Left lung (tissue), 4 donors: ENCODE measurements at regions not wholly inside any gene's neighbourhood (a gene's known extent, or its start where the extent isn't known, plus 50 kb on each side); places are given as distances from the start of the nearest gene placed in this dataset.

Source experiments
- ATAC-seq: fragments of 200-7000 bp; cut with Tn5 transposase; one replicate; pipeline ENCODE4 v1.9.1; 2020; ENCODE audit warnings: moderate library complexity
- DNase-seq, 4 donors: peaks; one replicate each; pipeline ENCODE4 v3.0.0-alpha.2; 2013 to 2020
- H3K27ac ChIP-seq, 2 donors: fragments of 200-600 bp; sonication (generic) in 1 of 2; one replicate each; pipeline versions ENCODE4 v1.5.0 to v1.8.0; 2020 to 2021
- H3K27me3 ChIP-seq, 2 donors: fragments of 200-600 bp; sonication (generic) in 1 of 2; one replicate each; pipeline versions ENCODE4 v1.5.0 to v1.8.0; 2020 to 2021
- H3K36me3 ChIP-seq, 2 donors: fragments of 200-600 bp; sonication (generic) in 1 of 2; one replicate each; pipeline versions ENCODE4 v1.5.0 to v1.8.0; 2020 to 2021
- H3K4me1 ChIP-seq, 2 donors: fragments of 200-600 bp; one replicate each; pipeline ENCODE4 v1.8.0; 2021
- H3K4me3 ChIP-seq, 2 donors: fragments of 200-600 bp; sonication (generic) in 1 of 2; one replicate each; pipeline versions ENCODE4 v1.5.0 to v1.8.0; 2020 to 2021; ENCODE audit warnings: mild to moderate bottlenecking in 1 of 2
- H3K9me3 ChIP-seq, 2 donors: fragments of 200-600 bp; sonication (generic) in 1 of 2; one replicate each; pipeline versions ENCODE4 v1.5.0 to v1.8.0; 2020 to 2021
- intact Hi-C, 2 donors: fragments of 100-400 bp; cut with DNase I; formaldehyde crosslinking; loops; one replicate each; pipeline versions ENCODE4 v1.11.2 to v1.14.2; 2022
- TF ChIP-seq, protein P1 (sequence below), 2 donors: fragments of 200-600 bp; sonication (generic) in 1 of 2; IDR thresholded peaks; one replicate each; pipeline versions ENCODE4 v1.5.0 to v1.8.0; 2021; ENCODE audit warnings: antibody characterized with exemption in 2 of 2
- donor health status: DM: no; HTN: yes; CAD: no.
- donor health status: DM: no; HTN: no; CAD: no.

DNA sequence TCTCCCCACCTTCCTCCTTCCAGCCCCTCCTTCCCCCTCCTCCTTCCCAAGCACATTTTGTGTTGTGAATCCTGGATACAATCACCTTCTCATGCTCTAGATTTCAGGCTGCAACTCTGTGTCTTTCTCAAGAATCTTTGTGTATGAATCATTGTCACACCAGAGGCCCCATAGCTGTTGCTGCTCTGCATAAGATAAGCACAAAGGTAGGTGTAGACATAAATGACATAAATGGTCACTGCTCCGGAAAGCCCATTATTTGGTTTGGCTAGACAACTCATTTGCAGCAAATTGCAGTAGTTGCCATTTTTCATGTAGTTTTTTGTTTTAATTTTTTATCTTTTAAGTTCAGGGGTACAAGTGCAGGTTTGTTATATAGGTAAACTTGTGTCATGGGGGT is 216.3 kb upstream of the NRP1 start:
- TF ChIP-seq, protein P1, sequence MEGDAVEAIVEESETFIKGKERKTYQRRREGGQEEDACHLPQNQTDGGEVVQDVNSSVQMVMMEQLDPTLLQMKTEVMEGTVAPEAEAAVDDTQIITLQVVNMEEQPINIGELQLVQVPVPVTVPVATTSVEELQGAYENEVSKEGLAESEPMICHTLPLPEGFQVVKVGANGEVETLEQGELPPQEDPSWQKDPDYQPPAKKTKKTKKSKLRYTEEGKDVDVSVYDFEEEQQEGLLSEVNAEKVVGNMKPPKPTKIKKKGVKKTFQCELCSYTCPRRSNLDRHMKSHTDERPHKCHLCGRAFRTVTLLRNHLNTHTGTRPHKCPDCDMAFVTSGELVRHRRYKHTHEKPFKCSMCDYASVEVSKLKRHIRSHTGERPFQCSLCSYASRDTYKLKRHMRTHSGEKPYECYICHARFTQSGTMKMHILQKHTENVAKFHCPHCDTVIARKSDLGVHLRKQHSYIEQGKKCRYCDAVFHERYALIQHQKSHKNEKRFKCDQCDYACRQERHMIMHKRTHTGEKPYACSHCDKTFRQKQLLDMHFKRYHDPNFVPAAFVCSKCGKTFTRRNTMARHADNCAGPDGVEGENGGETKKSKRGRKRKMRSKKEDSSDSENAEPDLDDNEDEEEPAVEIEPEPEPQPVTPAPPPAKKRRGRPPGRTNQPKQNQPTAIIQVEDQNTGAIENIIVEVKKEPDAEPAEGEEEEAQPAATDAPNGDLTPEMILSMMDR (IDR thresholded peaks at IDR 0.05), result no peak
- H3K27me3 ChIP-seq, result no peaks in the 10 kb centered on the region
- no peaks in the 10 kb centered on the region for H3K9me3 ChIP-seq
- H3K27ac ChIP-seq, result no peak overlapping the region
- no peak overlapping the region for H3K4me3 ChIP-seq
- no peaks in the 10 kb centered on the region for H3K36me3 ChIP-seq
- no peaks in the 10 kb centered on the region for H3K4me1 ChIP-seq
- intact Hi-C loops, result no loop called here
- ATAC-seq (no peak), DNase-seq (no peak)

- H3K27ac ChIP-seq, result no peak overlapping the region
- no peak overlapping the region for H3K4me3 ChIP-seq
- intact Hi-C loops, result no loop called here
- no peaks in the 10 kb centered on the region for H3K36me3 ChIP-seq
- peaks cover 0 to 8% of the 10 kb centered on the region in 2 donors for H3K9me3 ChIP-seq
- no peaks in the 10 kb centered on the region for H3K27me3 ChIP-seq
- H3K4me1 ChIP-seq, result no peaks in the 10 kb centered on the region
- TF ChIP-seq, protein P1 (IDR thresholded peaks at IDR 0.05), result no peak
- DNase-seq, result no peak
- ATAC-seq, result no peak
Measured at GRCh38 chr10:33547976-33548375, 213.5 kb upstream of the NRP1 start.

DNA sequence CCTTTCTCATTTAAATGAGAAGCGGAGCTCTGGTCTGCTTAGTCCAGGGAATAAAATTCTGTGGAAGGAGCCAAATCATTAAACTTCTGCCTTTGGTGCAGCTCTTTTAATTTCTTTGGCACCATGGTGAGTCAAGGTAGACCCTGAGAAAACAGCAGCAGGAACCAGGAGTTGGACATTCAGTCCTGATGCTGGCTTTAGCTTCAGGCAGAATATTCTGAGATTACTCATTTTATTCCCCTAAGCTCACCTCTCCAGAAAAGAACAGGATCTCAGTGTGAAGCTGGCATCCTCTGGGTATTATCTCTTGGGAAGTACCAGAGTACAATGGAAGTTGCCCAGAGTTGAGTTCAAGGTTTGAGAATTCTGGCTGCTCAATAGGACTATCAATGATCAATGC is 211.6 kb upstream of the NRP1 start:
- intact Hi-C loops, result no loop called here
- Histone ChIP-seq H3K4me3 (no peak overlapping the region), H3K4me1 (no peaks in the 10 kb centered on the region), H3K27me3 (no peaks in the 10 kb centered on the region), H3K27ac (no peak overlapping the region), H3K9me3 (peaks cover 0 to 8% of the 10 kb centered on the region in 2 donors), H3K36me3 (no peaks in the 10 kb centered on the region)
- no peak for ATAC-seq
- TF ChIP-seq, protein P1 (IDR thresholded peaks at IDR 0.05), result no peak
- no peak for DNase-seq

- DNase-seq (no peak), ATAC-seq (no peak)
- H3K9me3 ChIP-seq, result peaks cover 0 to 8% of the 10 kb centered on the region in 2 donors
- no peak overlapping the region for H3K4me3 ChIP-seq
- H3K36me3 ChIP-seq, result no peaks in the 10 kb centered on the region
- no peaks in the 10 kb centered on the region for H3K4me1 ChIP-seq
- TF ChIP-seq, protein P1 (IDR thresholded peaks at IDR 0.05), result no peak
- H3K27me3 ChIP-seq, result no peaks in the 10 kb centered on the region
- intact Hi-C loops, result no loop called here
- H3K27ac ChIP-seq, result no peak overlapping the region
Measured at GRCh38 chr10:33542752-33543505, 208.5 kb upstream of the NRP1 start.

DNA sequence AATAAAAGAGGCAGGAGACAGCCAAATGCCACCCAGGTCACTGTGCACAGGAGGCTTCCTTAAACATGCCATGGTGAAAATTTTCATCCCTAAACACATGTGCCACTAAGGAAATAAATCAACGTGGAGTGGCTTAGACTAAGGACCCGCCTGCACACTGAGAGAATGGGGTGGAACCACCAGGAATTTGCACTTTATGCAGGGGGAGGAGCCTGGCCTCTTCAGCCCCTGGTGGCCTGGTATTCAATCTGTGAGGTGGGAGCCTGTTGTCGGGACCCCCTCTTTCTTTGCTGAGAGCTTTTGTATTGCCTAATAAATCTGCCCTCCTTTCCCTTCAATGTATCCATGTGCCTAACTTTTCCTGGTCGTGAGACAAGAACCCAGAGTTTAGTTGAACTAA is 204.6 kb upstream of the NRP1 start:
- ATAC-seq, result no peak

More for the DNA sequence above, 204.6 kb upstream of the NRP1 start:
- TF ChIP-seq, protein P1 (IDR thresholded peaks at IDR 0.05), result no peak
- DNase-seq, result no peak
- Histone ChIP-seq H3K27ac (no peak overlapping the region), H3K4me1 (no peaks in the 10 kb centered on the region), H3K9me3 (peaks cover 0 to 8% of the 10 kb centered on the region in 2 donors), H3K27me3 (no peaks in the 10 kb centered on the region), H3K36me3 (no peaks in the 10 kb centered on the region), H3K4me3 (no peak overlapping the region)
- intact Hi-C loops, result no loop called here
